Activated CD8-positive, alpha-beta memory T cell treated with anti-CD3 and anti-CD28 coated beads, Interleukin-2, amount 10 ng/mL, durations not matched to agents 7 days and 5 days (primary cell): ENCODE measurements at regions not wholly inside any gene's neighbourhood (a gene's known extent, or its start where the extent isn't known, plus 50 kb on each side); places are given as distances from the start of the nearest gene placed in this dataset.

Experiments used
- ATAC-seq: fragments of 150-1000 bp; cut with Tn5 transposase; one replicate; pipeline ENCODE4 v1.10.0; 2021; ENCODE audit warnings: moderate library complexity
- CTCF ChIA-PET: fragments of 350-600 bp; sonication (Branson Sonifier 250); formaldehyde crosslinking; loops from one replicate; lab custom pipeline; 2021; ENCODE audit warnings: antibody characterized with exemption; lab: Charles Lee
- DNase-seq: peaks from one replicate; pipeline ENCODE4 v3.0.0-alpha.2; 2020
- H3K27ac Mint-ChIP-seq: one replicate; pipeline ENCODE4 v1.8.0; 2021; ENCODE audit warnings: mild to moderate bottlenecking, mixed read lengths
- H3K27me3 Mint-ChIP-seq: one replicate; pipeline ENCODE4 v1.8.0; 2021; ENCODE audit warnings: mixed read lengths
- H3K36me3 Mint-ChIP-seq: one replicate; pipeline ENCODE4 v1.8.0; 2021; ENCODE audit warnings: mild to moderate bottlenecking, mixed read lengths
- H3K4me1 Mint-ChIP-seq: one replicate; pipeline ENCODE4 v1.8.0; 2021; ENCODE audit warnings: mixed read lengths
- H3K4me3 Mint-ChIP-seq: one replicate; pipeline ENCODE4 v1.8.0; 2021; ENCODE audit warnings: mild to moderate bottlenecking, moderate library complexity, mixed read lengths
- H3K9me3 Mint-ChIP-seq: one replicate; pipeline ENCODE4 v1.8.0; 2022; ENCODE audit warnings: low read depth, mixed read lengths

DNA sequence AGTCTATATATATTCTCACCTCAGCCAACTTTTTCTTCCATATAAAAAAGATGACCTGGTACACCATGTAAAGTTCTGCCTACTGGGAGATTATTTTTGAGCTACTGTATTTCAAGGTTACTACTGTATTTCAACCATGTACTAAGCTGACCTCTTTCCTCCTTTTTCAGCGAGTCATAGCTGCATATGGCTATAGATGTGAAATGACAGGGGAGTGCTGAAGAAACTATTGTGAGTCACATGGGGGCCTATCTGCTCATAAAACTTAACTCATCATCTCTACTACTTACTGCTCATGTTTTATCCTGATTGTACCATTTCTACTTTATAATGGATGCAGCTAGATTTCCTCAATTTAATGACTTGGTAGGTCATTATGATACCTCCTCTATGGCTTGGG, 571.4 kb upstream of the ATP2B1 start:
- Mint-ChIP-seq H3K9me3 (peaks cover 7% of the 10 kb centered on the region), H3K4me1 (peaks cover 3% of the 10 kb centered on the region), H3K4me3 (no peak overlapping the region), H3K36me3 (peaks cover 2% of the 10 kb centered on the region), H3K27me3 (peaks cover 5% of the 10 kb centered on the region), H3K27ac (no peak overlapping the region)
- ATAC-seq (no peak), DNase-seq (no peak)
- CTCF ChIA-PET, result no interaction called here

DNA sequence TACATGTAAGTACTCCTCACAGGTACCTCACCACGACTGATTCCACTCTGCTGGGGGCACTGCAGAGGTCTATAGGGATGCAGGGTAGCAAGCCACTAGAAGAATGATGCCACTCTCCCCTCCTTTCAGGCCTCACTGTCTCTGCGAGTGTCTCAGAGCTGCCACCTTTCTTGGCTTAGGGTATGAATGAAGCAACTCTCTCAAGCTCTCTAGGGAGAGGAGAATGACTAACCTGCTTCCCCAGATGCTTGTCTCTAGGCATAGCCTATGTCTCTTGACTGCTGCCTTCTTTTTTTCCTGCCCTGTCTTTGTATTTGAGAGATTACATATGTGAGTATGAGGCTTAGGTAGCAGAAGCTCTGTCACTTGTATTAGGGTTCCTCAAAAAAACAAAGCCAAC, 566.5 kb upstream of the ATP2B1 start:
- Mint-ChIP-seq H3K9me3 (no peaks in the 10 kb centered on the region), H3K4me1 (no peaks in the 10 kb centered on the region), H3K4me3 (no peak overlapping the region), H3K36me3 (no peaks in the 10 kb centered on the region), H3K27me3 (peaks cover 11% of the 10 kb centered on the region), H3K27ac (no peak overlapping the region)
- DNase-seq (no peak), ATAC-seq (no peak)
- CTCF ChIA-PET, result interaction anchor here (1.5 kb wide), 1 partner anchor 16 kb away, joined by 3 read pairs; no protein-coding TSS in a partner anchor

DNA sequence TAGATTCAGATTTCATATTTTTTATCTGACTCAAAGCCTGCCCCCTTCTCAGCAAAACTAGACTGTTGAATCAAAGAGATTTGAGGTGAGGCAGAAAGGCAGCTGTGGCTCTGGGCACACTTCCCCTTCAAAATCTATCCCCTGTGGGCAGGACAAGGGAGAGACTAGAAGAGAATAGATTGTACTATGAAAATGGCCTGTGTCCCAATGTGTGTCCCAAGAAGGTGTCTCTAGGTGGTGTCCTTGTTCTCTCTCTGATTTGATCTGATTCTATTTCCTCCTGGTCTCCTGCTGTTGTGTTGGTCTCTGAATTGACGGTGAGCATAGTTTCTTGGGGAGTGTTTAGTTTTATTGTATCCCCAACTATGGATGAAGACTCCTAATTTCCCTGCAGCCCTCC, 565.8 kb upstream of the ATP2B1 start:
- no peaks in the 10 kb centered on the region for H3K4me1 Mint-ChIP-seq
- no peaks in the 10 kb centered on the region for H3K9me3 Mint-ChIP-seq
- peaks cover 11% of the 10 kb centered on the region for H3K27me3 Mint-ChIP-seq
- DNase-seq (no peak), ATAC-seq (no peak)
- no peak overlapping the region for H3K27ac Mint-ChIP-seq
- H3K36me3 Mint-ChIP-seq, result no peaks in the 10 kb centered on the region
- CTCF ChIA-PET, result interaction anchor here (1.5 kb wide), 1 partner anchor 16 kb away, joined by 3 read pairs; no protein-coding TSS in a partner anchor
- no peak overlapping the region for H3K4me3 Mint-ChIP-seq

DNA sequence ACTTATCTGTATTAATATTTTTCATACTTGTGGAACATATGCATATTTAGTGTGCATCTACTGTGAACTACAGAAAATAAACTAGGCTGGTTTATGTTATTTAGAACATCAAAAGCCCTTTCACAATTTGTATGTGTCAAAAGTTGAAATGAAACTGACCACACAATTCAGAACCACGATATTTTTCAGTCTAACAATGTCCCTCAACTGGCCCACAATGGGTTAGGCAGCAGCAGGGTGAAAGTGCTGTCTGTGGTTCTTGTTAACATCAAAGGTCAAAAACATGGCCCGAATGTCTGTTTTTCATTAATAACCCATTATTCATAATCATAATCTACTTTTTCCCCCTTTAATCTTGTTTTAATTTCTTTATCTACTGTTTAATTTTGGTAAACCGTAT, 559.9 kb upstream of the ATP2B1 start:
- Mint-ChIP-seq H3K36me3 (no peaks in the 10 kb centered on the region), H3K9me3 (no peaks in the 10 kb centered on the region), H3K27ac (no peak overlapping the region), H3K4me1 (no peaks in the 10 kb centered on the region), H3K27me3 (peaks cover 8% of the 10 kb centered on the region), H3K4me3 (no peak overlapping the region)
- CTCF ChIA-PET, result no interaction called here
- DNase-seq (no peak), ATAC-seq (no peak)

DNA sequence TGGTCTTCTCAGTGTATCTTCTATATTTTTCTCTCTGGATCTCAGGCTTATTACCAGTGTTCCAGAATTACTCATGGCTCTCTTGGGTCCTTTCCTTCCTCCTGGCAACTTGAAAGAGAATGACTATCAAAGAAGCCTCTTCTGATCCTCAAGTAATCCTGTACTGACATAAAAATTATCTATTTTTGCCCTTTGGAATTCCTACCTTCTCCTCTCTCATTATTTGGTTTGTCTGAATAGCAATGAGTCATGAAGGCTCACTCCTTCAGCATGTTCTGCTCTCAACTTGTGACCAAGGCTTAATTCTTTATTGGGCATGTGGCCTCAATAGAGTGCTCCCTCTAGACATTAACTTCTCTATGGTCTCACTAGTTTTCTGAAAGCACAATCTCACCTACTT, 553.6 kb upstream of the ATP2B1 start:
- CTCF ChIA-PET, result no interaction called here

DNA sequence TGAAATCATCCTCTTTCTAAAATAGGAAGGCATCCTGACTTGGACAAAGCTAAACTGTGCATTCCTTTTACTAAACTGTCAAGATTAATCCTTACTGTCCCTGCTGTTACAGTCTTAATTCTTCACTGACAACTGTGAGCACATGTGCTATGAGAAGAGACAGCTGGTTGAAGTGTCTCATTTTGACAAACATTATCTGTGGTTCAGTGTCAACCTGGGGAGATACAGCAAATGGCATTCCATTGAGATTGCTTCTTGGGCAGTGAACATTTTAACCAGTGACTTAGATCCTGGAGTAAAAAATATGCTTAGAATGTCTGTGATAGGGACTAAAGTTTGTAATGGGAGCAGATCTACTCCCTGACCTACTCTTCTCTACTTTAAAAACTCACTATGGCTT, 552.6 kb upstream of the ATP2B1 start:
- CTCF ChIA-PET, result no interaction called here
- H3K4me3 Mint-ChIP-seq, result no peak overlapping the region
- no peaks in the 10 kb centered on the region for H3K36me3 Mint-ChIP-seq
- H3K27me3 Mint-ChIP-seq, result peaks cover 22% of the 10 kb centered on the region
- no peak overlapping the region for H3K27ac Mint-ChIP-seq
- ATAC-seq, result no peak
- DNase-seq, result no peak
- no peaks in the 10 kb centered on the region for H3K4me1 Mint-ChIP-seq
- no peaks in the 10 kb centered on the region for H3K9me3 Mint-ChIP-seq

More for the DNA sequence above, 553.6 kb upstream of the ATP2B1 start:
- H3K36me3 Mint-ChIP-seq, result no peaks in the 10 kb centered on the region
- no peak for ATAC-seq
- DNase-seq, result no peak
- no peaks in the 10 kb centered on the region for H3K9me3 Mint-ChIP-seq
- no peak overlapping the region for H3K27ac Mint-ChIP-seq
- H3K27me3 Mint-ChIP-seq, result peaks cover 27% of the 10 kb centered on the region
- H3K4me1 Mint-ChIP-seq, result no peaks in the 10 kb centered on the region
- no peak overlapping the region for H3K4me3 Mint-ChIP-seq

DNA sequence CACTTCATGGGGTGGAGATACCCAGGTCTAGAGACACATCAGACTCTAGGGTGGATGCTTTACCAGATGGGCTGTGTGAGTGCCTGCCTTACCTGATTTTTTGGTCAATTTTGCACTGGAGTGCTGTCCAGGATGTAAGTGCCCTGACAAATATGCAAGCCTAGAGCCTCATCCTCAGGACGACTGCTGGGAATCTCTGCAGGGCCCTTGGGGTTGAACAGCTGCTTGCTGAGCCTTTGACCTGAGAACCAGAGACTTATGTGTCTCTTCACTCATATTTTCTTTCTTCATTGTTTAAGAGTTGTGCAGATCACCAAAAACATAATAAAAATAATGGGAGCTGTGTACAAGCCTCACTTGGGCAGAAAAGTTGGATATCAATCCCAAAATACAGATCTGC, 551.5 kb upstream of the ATP2B1 start:
- Mint-ChIP-seq H3K9me3 (no peaks in the 10 kb centered on the region), H3K27me3 (peaks cover 19% of the 10 kb centered on the region), H3K27ac (no peak overlapping the region), H3K4me1 (no peaks in the 10 kb centered on the region), H3K4me3 (no peak overlapping the region), H3K36me3 (no peaks in the 10 kb centered on the region)
- ATAC-seq (no peak), DNase-seq (no peak)
- CTCF ChIA-PET, result no interaction called here

DNA sequence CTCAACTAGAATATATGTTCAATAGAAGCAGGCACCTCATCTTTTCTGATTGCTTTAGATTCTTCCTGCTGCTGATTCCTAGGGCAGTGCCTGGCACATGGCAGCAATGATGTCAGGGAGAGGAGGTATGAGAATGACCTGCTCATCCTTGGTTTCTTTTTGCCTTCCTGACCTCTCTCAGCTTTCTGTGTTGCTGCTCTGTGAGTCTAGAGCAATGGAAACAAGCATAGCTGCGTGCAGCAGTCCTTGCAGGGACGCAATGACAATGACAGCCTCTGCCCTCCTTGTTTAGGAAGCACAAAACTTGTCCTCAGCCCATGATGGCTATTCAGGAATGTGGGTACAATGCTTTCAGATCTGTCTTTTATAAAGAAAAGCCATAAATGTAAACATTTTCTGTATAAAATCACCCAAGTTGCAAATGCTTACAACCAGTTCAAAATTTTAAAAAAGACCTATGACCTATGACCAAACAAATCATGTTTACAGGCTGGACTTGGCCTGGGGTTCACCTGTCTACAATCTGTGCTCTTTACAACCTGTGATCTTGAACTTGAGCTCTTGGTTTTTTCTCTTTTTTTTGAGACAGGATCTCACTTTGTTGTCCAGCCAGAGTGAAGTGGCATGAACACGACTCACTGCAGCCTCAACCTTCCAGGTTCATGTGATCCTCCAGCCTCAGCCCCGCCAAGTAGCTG, 549.4 kb upstream of the ATP2B1 start:
- no peak overlapping the region for H3K27ac Mint-ChIP-seq
- no peaks in the 10 kb centered on the region for H3K9me3 Mint-ChIP-seq
- ATAC-seq (no peak), DNase-seq (no peak)
- H3K36me3 Mint-ChIP-seq, result no peaks in the 10 kb centered on the region
- H3K27me3 Mint-ChIP-seq, result peaks cover 14% of the 10 kb centered on the region
- H3K4me3 Mint-ChIP-seq, result no peak overlapping the region
- H3K4me1 Mint-ChIP-seq, result peaks cover 10% of the 10 kb centered on the region
- CTCF ChIA-PET, result no interaction called here

DNA sequence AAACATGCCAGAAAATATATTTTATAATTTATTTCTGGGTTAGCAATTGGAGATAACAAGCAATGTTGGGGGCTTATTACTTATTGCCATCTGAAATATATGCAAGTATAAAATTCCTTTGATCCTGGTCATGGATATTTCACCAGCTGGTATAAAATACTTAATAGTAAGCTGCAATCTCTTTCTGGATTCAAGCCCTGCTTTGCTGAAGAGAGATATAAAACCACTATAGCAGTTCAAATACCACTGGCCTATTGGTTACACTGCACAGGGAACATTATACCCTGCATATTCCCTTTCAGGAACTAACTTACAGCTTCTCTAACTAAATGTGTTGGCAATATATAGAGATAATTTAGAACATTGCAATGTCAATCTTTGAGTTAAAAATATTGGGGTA, 546.2 kb upstream of the ATP2B1 start:
- Mint-ChIP-seq H3K27me3 (peaks cover 8% of the 10 kb centered on the region), H3K4me1 (peaks cover 13% of the 10 kb centered on the region), H3K4me3 (no peak overlapping the region), H3K27ac (no peak overlapping the region), H3K9me3 (no peaks in the 10 kb centered on the region), H3K36me3 (no peaks in the 10 kb centered on the region)
- ATAC-seq (no peak), DNase-seq (no peak)
- CTCF ChIA-PET, result interaction anchor here (1.0 kb wide), 1 partner anchor 9 kb away, joined by 3 read pairs; no protein-coding TSS in a partner anchor

DNA sequence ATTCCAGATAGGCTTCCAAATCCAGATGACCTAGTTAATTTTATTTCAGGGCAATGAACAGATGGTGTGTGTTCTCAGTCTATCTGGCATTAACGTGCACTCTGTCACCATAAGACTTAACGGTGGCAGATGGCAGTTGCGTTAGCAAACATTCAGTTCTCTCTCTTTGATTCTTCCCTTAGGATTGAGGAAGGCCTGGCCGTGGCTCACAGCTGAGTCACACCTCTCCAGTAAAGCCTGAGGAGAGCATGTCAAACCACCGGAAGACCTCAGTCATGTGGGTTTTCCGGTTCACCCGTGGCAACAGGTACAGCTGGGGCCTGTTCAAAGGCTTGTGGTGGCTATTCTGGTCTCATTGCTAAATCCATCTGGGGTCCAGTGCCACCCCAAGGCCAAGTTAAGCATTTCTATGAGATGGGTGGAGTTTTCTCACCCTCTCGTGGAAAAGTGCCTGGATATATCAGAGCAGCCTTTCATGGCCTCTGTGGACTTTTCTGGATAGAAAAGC, 545.1 kb upstream of the ATP2B1 start:
- Mint-ChIP-seq H3K4me1 (peaks cover 13% of the 10 kb centered on the region), H3K27me3 (peaks cover 8% of the 10 kb centered on the region), H3K36me3 (no peaks in the 10 kb centered on the region), H3K27ac (peak overlapping the region; percentile 25), H3K4me3 (no peak overlapping the region), H3K9me3 (no peaks in the 10 kb centered on the region)
- CTCF ChIA-PET, result interaction anchor here (1.1 kb wide), 1 partner anchor 711 kb away, joined by 6 read pairs; no protein-coding TSS in a partner anchor
- DNase-seq (peak; percentile 85), ATAC-seq (peak; percentile 93)

DNA sequence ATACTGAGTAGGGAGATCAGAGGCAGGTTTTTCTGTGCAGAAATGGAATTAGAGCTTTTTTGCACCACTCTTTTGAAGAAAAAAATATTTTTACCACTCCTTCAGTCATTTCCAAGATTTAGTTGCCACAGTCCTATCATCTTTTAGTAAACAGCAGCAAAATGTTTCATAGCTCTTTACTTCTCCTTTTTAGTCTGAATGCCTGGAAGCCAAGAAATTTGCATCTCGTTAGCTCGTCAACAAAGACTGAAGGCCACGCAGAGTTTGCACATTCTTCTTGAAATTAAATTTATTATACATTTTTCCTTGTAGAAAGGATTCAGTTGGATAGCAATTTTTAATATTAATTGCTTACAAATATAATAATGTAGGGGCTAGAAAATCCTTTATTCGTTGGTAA, 544.5 kb upstream of the ATP2B1 start:
- ATAC-seq (no peak), DNase-seq (no peak)
- no peaks in the 10 kb centered on the region for H3K36me3 Mint-ChIP-seq
- CTCF ChIA-PET, result interaction anchor here (1.1 kb wide), 1 partner anchor 710 kb away, joined by 6 read pairs; no protein-coding TSS in a partner anchor
- no peak overlapping the region for H3K4me3 Mint-ChIP-seq
- H3K27me3 Mint-ChIP-seq, result peaks cover 8% of the 10 kb centered on the region
- H3K4me1 Mint-ChIP-seq, result peaks cover 13% of the 10 kb centered on the region
- H3K9me3 Mint-ChIP-seq, result no peaks in the 10 kb centered on the region
- no peak overlapping the region for H3K27ac Mint-ChIP-seq

DNA sequence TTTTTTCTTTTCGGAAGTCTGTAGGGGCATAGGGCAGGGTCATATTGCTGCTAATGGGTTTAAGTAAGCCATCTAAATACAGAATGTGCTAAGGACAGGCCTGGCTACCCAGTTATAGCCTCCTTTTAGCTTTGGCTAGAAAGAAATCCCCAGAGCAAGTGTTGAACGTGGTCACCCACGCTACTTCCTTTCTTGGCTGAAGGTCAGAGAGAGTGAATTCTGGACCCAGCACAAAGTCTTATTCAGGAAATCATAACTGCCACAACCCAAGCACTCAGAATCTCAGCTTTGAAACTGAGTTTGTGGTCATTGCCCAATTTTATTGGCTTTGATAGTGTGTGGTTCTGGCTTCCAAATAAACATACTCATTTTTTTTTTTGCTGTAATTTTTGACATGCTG, 542.1 kb upstream of the ATP2B1 start:
- Mint-ChIP-seq H3K4me3 (no peak overlapping the region), H3K4me1 (peaks cover 13% of the 10 kb centered on the region), H3K27me3 (peaks cover 10% of the 10 kb centered on the region), H3K27ac (no peak overlapping the region), H3K9me3 (no peaks in the 10 kb centered on the region), H3K36me3 (no peaks in the 10 kb centered on the region)
- CTCF ChIA-PET, result no interaction called here
- no peak for ATAC-seq
- no peak for DNase-seq

DNA sequence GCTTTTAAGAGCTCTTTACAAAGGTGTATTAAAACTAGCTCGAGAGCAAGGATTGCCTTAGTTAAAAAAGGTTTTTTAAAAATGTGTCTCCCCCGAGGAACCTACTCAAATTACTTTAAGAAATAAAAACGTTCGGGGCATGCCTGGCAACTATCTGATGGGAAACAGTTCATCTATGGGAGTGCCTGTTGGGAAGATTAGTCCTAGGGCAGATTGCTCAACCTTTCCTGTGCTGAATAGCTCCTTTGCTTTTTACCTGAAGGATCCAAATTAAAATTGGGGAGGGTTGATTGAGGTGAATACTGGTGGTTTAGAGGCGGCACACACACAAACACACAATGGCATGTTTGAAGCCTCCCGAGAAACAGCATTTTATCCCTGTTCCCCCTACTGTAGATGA, 541.4 kb upstream of the ATP2B1 start:
- CTCF ChIA-PET, result no interaction called here
- Mint-ChIP-seq H3K4me1 (peaks cover 13% of the 10 kb centered on the region), H3K27me3 (peaks cover 15% of the 10 kb centered on the region), H3K27ac (no peak overlapping the region), H3K9me3 (no peaks in the 10 kb centered on the region), H3K36me3 (no peaks in the 10 kb centered on the region), H3K4me3 (no peak overlapping the region)
- DNase-seq (no peak), ATAC-seq (no peak)

DNA sequence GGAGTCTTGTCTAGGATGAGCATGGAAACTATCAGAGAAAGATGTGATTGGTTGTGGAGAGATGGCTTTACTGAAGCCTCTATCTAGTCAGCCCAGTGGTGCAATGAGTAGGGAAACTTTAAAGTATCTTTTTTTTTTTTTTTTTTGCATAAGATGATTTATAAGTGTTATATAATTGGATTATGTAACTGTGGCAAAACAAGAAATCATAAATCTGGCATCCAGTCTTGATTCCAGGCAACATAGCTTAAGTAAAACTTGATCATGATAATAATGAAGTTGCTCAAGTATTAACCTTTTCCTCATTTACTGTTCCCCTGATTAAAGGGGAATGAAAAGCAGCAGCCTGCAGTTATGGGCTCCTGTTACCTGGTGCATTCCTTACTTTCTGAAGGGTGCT, 538.0 kb upstream of the ATP2B1 start:
- H3K36me3 Mint-ChIP-seq, result no peaks in the 10 kb centered on the region
- H3K4me1 Mint-ChIP-seq, result peaks cover 3% of the 10 kb centered on the region
- peaks cover 19% of the 10 kb centered on the region for H3K27me3 Mint-ChIP-seq
- DNase-seq (no peak), ATAC-seq (no peak)
- no peak overlapping the region for H3K27ac Mint-ChIP-seq
- H3K9me3 Mint-ChIP-seq, result no peaks in the 10 kb centered on the region
- H3K4me3 Mint-ChIP-seq, result no peak overlapping the region
- CTCF ChIA-PET, result no interaction called here
